ENCODE measurements at regions not wholly inside any gene's neighbourhood (a gene's known extent, or its start where the extent isn't known, plus 50 kb on each side); places are given as distances from the start of the nearest gene placed in this dataset.

DNA sequence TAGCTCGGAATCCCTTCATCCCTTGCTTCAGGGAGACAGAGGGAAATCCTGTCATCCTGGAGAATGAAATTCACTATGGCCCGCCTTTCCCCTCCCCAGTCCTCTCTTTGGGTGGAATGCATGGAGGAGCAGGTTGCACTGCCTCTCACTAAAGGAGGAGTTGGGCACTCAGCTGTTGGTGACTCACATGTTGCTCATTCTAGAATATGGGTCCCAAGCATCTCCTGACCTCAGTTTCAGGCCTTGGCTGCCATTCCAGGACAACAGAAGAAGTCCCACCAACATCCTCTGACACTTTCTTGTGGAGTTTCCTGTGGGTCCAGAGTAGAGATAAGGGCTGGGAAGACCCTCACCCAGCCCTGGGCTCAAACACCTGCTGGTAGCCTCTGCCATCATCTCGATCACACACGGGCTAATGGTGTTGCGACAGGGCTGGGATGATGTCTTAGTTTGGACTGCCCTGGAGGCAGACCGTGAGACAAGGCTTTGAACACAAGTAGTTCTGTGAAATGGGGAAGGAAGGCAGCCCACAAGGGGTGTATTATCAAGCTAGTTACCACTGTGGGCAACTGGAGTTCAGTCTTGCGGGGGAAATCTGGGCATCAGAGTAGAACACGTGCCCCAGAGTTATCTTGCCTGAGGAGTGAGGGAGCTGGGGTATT is 52.4 kb upstream of the RNF24 start:
- TF ChIP-seq, protein P1, sequence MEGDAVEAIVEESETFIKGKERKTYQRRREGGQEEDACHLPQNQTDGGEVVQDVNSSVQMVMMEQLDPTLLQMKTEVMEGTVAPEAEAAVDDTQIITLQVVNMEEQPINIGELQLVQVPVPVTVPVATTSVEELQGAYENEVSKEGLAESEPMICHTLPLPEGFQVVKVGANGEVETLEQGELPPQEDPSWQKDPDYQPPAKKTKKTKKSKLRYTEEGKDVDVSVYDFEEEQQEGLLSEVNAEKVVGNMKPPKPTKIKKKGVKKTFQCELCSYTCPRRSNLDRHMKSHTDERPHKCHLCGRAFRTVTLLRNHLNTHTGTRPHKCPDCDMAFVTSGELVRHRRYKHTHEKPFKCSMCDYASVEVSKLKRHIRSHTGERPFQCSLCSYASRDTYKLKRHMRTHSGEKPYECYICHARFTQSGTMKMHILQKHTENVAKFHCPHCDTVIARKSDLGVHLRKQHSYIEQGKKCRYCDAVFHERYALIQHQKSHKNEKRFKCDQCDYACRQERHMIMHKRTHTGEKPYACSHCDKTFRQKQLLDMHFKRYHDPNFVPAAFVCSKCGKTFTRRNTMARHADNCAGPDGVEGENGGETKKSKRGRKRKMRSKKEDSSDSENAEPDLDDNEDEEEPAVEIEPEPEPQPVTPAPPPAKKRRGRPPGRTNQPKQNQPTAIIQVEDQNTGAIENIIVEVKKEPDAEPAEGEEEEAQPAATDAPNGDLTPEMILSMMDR (IDR thresholded peaks at IDR 0.05 in 8 of 11, conservative IDR thresholded peaks at IDR 0.05 in 3 of 11): no peak
- no peak for TF ChIP-seq POLR2A (IDR thresholded peaks at IDR 0.05)
- no peak for TF ChIP-seq POLR2AphosphoS5 (IDR thresholded peaks at IDR 0.05)

All from spleen (tissue), 7 donors.